A673 (cell line): ENCODE measurements at regions not wholly inside any gene's neighbourhood (a gene's known extent, or its start where the extent isn't known, plus 50 kb on each side); places are given as distances from the start of the nearest gene placed in this dataset.
"Not testable (repeated sequence)": the region's sequence is repeated elsewhere in the genome, so short reads cannot be mapped to it uniquely, and the experiment has no call there.

Experiments used
- BruUV-seq: library from RNA; stranded (reverse); fragments of 400-500 nt; replicated peaks from 2 replicates; lab custom pipeline; 2021; lab: Mats Ljungman, UMichigan
- CTCF ChIA-PET: fragments of 300-600 bp; sonication (Branson Sonifier 250); formaldehyde crosslinking; loops from one replicate; lab custom pipeline; 2022; ENCODE audit warnings: antibody characterized with exemption; lab: Charles Lee
- POLR2A ChIA-PET: fragments of 300-600 bp; sonication (Branson Sonifier 250); formaldehyde crosslinking; loops from one replicate; lab custom pipeline; 2022; ENCODE audit warnings: antibody characterized with exemption; ENCODE audit not compliant: low non-redundant PET; lab: Charles Lee
- DNase-seq: peaks from one replicate; pipeline ENCODE4 v3.0.0-alpha.2; 2015; ENCODE audit warnings: low spot score
- H3K27ac ChIP-seq: fragments of 200-600 bp; sonication (generic); 2 replicates; pipeline ENCODE4 v1.5.1; 2016; ENCODE audit warnings: mixed run types, low read depth, mild to moderate bottlenecking, mixed read lengths, antibody characterized with exemption, low read length; ENCODE audit not compliant: poor library complexity, severe bottlenecking
- H3K27me3 ChIP-seq: fragments of 200-600 bp; sonication (generic); replicated peaks from 2 replicates; pipeline ENCODE4 v1.6.1; 2017; ENCODE audit warnings: mixed run types, low read depth, mild to moderate bottlenecking, mixed read lengths, antibody characterized with exemption, low read length; ENCODE audit not compliant: insufficient read depth, poor library complexity
- H3K36me3 ChIP-seq: fragments of 200-600 bp; sonication (generic); 2 replicates; pipeline ENCODE4 v1.6.1; 2016; ENCODE audit warnings: mixed run types, mild to moderate bottlenecking, mixed read lengths, antibody characterized with exemption, low read length; ENCODE audit not compliant: insufficient read depth, poor library complexity, severe bottlenecking
- H3K4me1 ChIP-seq: fragments of 200-600 bp; sonication (generic); 2 replicates; pipeline ENCODE4 v1.6.1; 2017; ENCODE audit warnings: mixed run types, mild to moderate bottlenecking, mixed read lengths, antibody characterized with exemption, low read length; ENCODE audit not compliant: insufficient read depth, poor library complexity, severe bottlenecking
- H3K4me3 ChIP-seq: fragments of 200-600 bp; sonication (generic); 2 replicates; pipeline ENCODE4 v1.5.1; 2016; ENCODE audit warnings: low read depth, mixed run types, mild to moderate bottlenecking, mixed read lengths, low read length; ENCODE audit not compliant: poor library complexity, severe bottlenecking
- H3K9me3 ChIP-seq: fragments of 200-600 bp; sonication (generic); 2 replicates; pipeline ENCODE4 v1.6.1; 2016; ENCODE audit warnings: mixed run types, low read depth, mild to moderate bottlenecking, mixed read lengths, antibody characterized with exemption, low read length; ENCODE audit not compliant: poor library complexity, severe bottlenecking
- CTCF ChIP-seq: fragments of 300-800, 200-600 bp; sonication (generic); conservative IDR thresholded peaks from 2 replicates; pipeline ENCODE4 v1.5.1; 2017; ENCODE audit warnings: low read depth, mild to moderate bottlenecking, antibody characterized with exemption, low read length, moderate library complexity, mixed read lengths
- EZH2 ChIP-seq: fragments of 200-600 bp; sonication (generic); IDR thresholded peaks from 2 replicates; pipeline ENCODE4 v1.6.1; 2017; ENCODE audit warnings: borderline replicate concordance, low read depth, mild to moderate bottlenecking, mixed read lengths, antibody characterized with exemption, low read length; ENCODE audit not compliant: poor library complexity, severe bottlenecking
- intact Hi-C: fragments of 100-400 bp; cut with micrococcal nuclease; formaldehyde crosslinking; loops from one replicate; pipeline ENCODE4 v1.10.0; 2022; ENCODE audit not compliant: unreplicated experiment

GRCh38 chr12:89825591-89826449, 117.2 kb upstream of the ATP2B1 start:
- TF ChIP-seq EZH2 (no peak), CTCF (no peak)
- no peak overlapping the region for H3K4me3 ChIP-seq
- intact Hi-C loops, result no loop called here
- H3K27ac ChIP-seq, result no peak overlapping the region
- POLR2A ChIA-PET, result interaction anchor here (0.7 kb wide), 1 partner anchor 19 kb away, joined by 4 read pairs; no protein-coding TSS in a partner anchor
- CTCF ChIA-PET, result no interaction called here
- H3K36me3 ChIP-seq, result no peaks in the 10 kb centered on the region
- no peaks in the 10 kb centered on the region for H3K9me3 ChIP-seq
- H3K27me3 ChIP-seq, result no peaks in the 10 kb centered on the region
- DNase-seq, result peak; percentile 48
- no TSS peak for BruUV-seq
- H3K4me1 ChIP-seq, result peaks cover 12% of the 10 kb centered on the region

GRCh38 chr12:89824822-89825221, 116.2 kb upstream of the ATP2B1 start:
- H3K36me3 ChIP-seq, result no peaks in the 10 kb centered on the region
- DNase-seq, result no peak
- POLR2A ChIA-PET, result no interaction called here
- BruUV-seq, result no TSS peak
- intact Hi-C loops, result no loop called here
- H3K27me3 ChIP-seq, result no peaks in the 10 kb centered on the region
- no peak for TF ChIP-seq CTCF
- no peak for TF ChIP-seq EZH2
- CTCF ChIA-PET, result no interaction called here
- no peak overlapping the region for H3K27ac ChIP-seq
- no peak overlapping the region for H3K4me3 ChIP-seq
- H3K4me1 ChIP-seq, result peaks cover 12% of the 10 kb centered on the region
- H3K9me3 ChIP-seq, result no peaks in the 10 kb centered on the region

GRCh38 chr12:89822992-89823391, 114.4 kb upstream of the ATP2B1 start:
- CTCF ChIA-PET, BruUV-seq, H3K27me3 ChIP-seq, H3K4me3 ChIP-seq, H3K9me3 ChIP-seq, POLR2A ChIA-PET, H3K27ac ChIP-seq, DNase-seq, intact Hi-C loops, H3K36me3 ChIP-seq: not testable (repeated sequence)
- peaks cover 12% of the 10 kb centered on the region for H3K4me1 ChIP-seq
